ENCODE measurements at regions not wholly inside any gene's neighbourhood (a gene's known extent, or its start where the extent isn't known, plus 50 kb on each side); places are given as distances from the start of the nearest gene placed in this dataset.

GRCh38 chr3:17850448-17850847 lies 108.0 kb upstream of the TBC1D5 start:
- TF ChIP-seq CTCF (optimal IDR thresholded peaks at IDR 0.05 in 1 of 3, IDR thresholded peaks at IDR 0.05 in 1 of 3, conservative IDR thresholded peaks at IDR 0.05 in 1 of 3; ENCODE audit: extremely low read depth in 1 of 3, insufficient read depth in 2 of 3, low read length in 3 of 3), result no peak
- TF ChIP-seq EZH2 (IDR thresholded peaks at IDR 0.05; ENCODE audit: low read length), result no peak
